ENCODE measurements at regions not wholly inside any gene's neighbourhood (a gene's known extent, or its start where the extent isn't known, plus 50 kb on each side); places are given as distances from the start of the nearest gene placed in this dataset.

DNA sequence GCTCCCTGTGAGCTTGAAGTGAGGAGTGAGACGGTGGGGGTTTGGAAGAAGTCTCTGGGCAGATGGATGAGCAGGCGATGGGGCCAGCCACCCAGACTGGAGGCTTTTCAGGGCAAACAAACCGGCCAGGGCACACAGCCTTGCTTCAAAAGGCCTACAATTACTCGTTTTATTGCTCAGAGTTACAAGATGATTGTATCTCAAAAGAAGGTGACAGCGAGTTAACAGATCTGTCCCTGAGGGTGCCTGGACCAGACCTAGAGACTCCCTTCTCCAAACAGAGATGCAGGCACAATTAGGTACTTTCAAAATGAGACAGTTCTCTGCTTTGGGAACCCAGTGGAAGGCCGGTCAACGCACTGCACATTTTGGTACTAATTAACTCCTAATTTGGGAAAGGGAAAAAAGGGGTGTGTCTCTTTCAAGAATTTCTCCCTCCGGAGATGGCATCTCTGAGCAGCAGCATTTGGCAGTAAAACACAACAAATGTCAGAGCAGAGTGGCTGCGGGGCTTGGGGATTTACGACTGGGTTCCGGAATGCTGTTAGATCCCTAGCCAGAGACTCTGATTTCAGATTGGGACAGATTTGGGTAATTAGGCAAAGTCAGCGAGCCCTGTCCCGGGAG lies 226.7 kb downstream of the TTC32 start:
- TF ChIP-seq TCF7L2 (IDR thresholded peaks at IDR 0.05; ENCODE audit: low read depth, low read length) (0 out of 2 replicates have a peak, but pooled peaks have one; percentile 36), POLR2AphosphoS5 (IDR thresholded peaks at IDR 0.05; ENCODE audit: low read depth, low read length) (no peak), SIN3A (IDR thresholded peaks at IDR 0.05; ENCODE audit: borderline replicate concordance, insufficient read depth, low read depth, low read length) (no peak)
- TF ChIP-seq, protein P1, sequence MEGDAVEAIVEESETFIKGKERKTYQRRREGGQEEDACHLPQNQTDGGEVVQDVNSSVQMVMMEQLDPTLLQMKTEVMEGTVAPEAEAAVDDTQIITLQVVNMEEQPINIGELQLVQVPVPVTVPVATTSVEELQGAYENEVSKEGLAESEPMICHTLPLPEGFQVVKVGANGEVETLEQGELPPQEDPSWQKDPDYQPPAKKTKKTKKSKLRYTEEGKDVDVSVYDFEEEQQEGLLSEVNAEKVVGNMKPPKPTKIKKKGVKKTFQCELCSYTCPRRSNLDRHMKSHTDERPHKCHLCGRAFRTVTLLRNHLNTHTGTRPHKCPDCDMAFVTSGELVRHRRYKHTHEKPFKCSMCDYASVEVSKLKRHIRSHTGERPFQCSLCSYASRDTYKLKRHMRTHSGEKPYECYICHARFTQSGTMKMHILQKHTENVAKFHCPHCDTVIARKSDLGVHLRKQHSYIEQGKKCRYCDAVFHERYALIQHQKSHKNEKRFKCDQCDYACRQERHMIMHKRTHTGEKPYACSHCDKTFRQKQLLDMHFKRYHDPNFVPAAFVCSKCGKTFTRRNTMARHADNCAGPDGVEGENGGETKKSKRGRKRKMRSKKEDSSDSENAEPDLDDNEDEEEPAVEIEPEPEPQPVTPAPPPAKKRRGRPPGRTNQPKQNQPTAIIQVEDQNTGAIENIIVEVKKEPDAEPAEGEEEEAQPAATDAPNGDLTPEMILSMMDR (IDR thresholded peaks at IDR 0.05), result no peak
- TF ChIP-seq, protein P2, sequence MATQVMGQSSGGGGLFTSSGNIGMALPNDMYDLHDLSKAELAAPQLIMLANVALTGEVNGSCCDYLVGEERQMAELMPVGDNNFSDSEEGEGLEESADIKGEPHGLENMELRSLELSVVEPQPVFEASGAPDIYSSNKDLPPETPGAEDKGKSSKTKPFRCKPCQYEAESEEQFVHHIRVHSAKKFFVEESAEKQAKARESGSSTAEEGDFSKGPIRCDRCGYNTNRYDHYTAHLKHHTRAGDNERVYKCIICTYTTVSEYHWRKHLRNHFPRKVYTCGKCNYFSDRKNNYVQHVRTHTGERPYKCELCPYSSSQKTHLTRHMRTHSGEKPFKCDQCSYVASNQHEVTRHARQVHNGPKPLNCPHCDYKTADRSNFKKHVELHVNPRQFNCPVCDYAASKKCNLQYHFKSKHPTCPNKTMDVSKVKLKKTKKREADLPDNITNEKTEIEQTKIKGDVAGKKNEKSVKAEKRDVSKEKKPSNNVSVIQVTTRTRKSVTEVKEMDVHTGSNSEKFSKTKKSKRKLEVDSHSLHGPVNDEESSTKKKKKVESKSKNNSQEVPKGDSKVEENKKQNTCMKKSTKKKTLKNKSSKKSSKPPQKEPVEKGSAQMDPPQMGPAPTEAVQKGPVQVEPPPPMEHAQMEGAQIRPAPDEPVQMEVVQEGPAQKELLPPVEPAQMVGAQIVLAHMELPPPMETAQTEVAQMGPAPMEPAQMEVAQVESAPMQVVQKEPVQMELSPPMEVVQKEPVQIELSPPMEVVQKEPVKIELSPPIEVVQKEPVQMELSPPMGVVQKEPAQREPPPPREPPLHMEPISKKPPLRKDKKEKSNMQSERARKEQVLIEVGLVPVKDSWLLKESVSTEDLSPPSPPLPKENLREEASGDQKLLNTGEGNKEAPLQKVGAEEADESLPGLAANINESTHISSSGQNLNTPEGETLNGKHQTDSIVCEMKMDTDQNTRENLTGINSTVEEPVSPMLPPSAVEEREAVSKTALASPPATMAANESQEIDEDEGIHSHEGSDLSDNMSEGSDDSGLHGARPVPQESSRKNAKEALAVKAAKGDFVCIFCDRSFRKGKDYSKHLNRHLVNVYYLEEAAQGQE (IDR thresholded peaks at IDR 0.05; ENCODE audit: insufficient read depth in 1 of 2, low read depth in 2 of 2, low read length in 1 of 2), result no peak
